ENCODE measurements at regions not wholly inside any gene's neighbourhood (a gene's known extent, or its start where the extent isn't known, plus 50 kb on each side); places are given as distances from the start of the nearest gene placed in this dataset.

DNA sequence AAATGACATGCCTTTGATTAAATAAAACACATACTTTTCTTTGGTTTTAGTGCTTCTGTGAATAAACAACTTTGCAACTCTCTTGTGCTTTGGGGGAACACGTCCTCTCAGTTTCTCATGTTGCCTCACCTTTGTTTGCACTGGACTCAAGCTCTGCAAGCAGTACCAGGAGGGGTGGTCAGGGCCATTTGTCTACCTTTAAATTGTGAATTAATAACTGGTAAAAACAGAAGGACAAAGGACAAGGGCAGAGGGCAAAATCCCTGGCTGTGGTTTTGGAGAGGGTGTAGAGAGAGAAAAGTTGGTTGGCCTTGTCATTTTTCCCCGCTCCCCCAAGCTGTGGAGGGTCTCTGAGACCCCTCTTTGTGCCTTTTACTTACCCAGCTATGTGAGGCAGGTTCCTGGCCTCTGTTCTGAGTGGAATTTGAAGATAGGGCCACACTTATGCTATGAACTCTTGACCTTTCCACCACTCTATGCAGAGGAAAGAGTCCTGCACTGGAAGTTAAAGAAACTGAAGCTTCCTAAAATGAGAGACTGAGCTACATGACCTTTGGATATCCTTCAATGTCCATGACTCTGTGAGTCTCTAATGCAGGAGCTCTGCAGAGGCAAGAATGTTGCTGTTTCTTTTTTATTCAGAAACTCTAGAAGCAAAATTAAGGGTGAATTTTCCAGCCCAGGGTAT, 55.1 kb upstream of the MOCS2 start:
- H3K36me3 ChIP-seq (replicated peaks in 1 of 2; ENCODE audit: control extremely low read depth in 1 of 2, control insufficient read depth in 1 of 2, extremely low read depth in 1 of 2, insufficient read depth in 2 of 2, low read length in 1 of 2) = no peaks in the 10 kb centered on the region
- H3K4me3 ChIP-seq (ENCODE audit: control extremely low read depth in 1 of 5, extremely low read depth in 1 of 5, insufficient read depth in 1 of 5, low read depth in 2 of 5, low read length in 4 of 5) = no peak overlapping the region
- H3K9ac ChIP-seq (ENCODE audit: low read length) = no peak overlapping the region
- no peaks in the 10 kb centered on the region for H3K9me3 Mint-ChIP-seq (ENCODE audit: insufficient read depth)
- intact Hi-C loops (cut with micrococcal nuclease) = no loop called here
- CTCF ChIA-PET = no interaction called here
- H3K4me1 Mint-ChIP-seq = no peaks in the 10 kb centered on the region
- no peak overlapping the region for H3K4me3 Mint-ChIP-seq
- H3K4me1 ChIP-seq (ENCODE audit: control insufficient read depth in 2 of 2, insufficient read depth in 2 of 2, low read length in 2 of 2) = no peaks in the 10 kb centered on the region
- no peaks in the 10 kb centered on the region for H3K79me2 ChIP-seq (ENCODE audit: control insufficient read depth, insufficient read depth, low read length)
- POLR2A ChIA-PET = no interaction called here
- peaks cover 0 to 2% (median 0%) of the 10 kb centered on the region in 4 experiments for H3K27me3 ChIP-seq (replicated peaks in 1 of 4; ENCODE audit: control extremely low read depth in 1 of 4, control insufficient read depth in 3 of 4, insufficient read depth in 4 of 4, low read length in 3 of 4)
- no peak overlapping the region for H3K27ac ChIP-seq (ENCODE audit: low read length in 2 of 2)
- DNase-seq (no peak), ATAC-seq (ENCODE audit: low read depth) (no peak)
- H4K20me1 ChIP-seq (ENCODE audit: control insufficient read depth, insufficient read depth, low read length, poor library complexity, severe bottlenecking) = no peaks in the 10 kb centered on the region
- H3K27ac Mint-ChIP-seq = no peak overlapping the region
- H3K27me3 Mint-ChIP-seq = peaks cover 11% of the 10 kb centered on the region
- H2AFZ ChIP-seq (ENCODE audit: insufficient read depth, low read depth, low read length, poor library complexity, severe bottlenecking) = no peak overlapping the region
- no peak overlapping the region for H3K4me2 ChIP-seq (replicated peaks; ENCODE audit: low read depth, low read length, poor library complexity, severe bottlenecking)
- TF ChIP-seq CTCF (IDR thresholded peaks at IDR 0.05) (no peak), EZH2 (IDR thresholded peaks at IDR 0.05; ENCODE audit: borderline replicate concordance, insufficient read depth, low read depth, low read length, poor library complexity, severe bottlenecking) (no peak)
- no peaks in the 10 kb centered on the region for H3K9me3 ChIP-seq (ENCODE audit: control extremely low read depth in 1 of 3, control insufficient read depth in 2 of 3, insufficient read depth in 1 of 3, low read length in 2 of 3)
- WGBS (ENCODE audit: insufficient coverage) = 100% methylated on average over 1 of the region's 2 CpGs

GRCh38 chr5:53165431-53166182, 56.0 kb upstream of the MOCS2 start:
- DNase-seq = no peak

More at GRCh38 chr5:53165431-53166182, 56.0 kb upstream of the MOCS2 start:
- H3K36me3 ChIP-seq (replicated peaks in 1 of 2; ENCODE audit: control extremely low read depth in 1 of 2, control insufficient read depth in 1 of 2, extremely low read depth in 1 of 2, insufficient read depth in 2 of 2, low read length in 1 of 2) = no peaks in the 10 kb centered on the region
- intact Hi-C loops (cut with micrococcal nuclease) = no loop called here
- POLR2A ChIA-PET = no interaction called here
- peaks cover 0 to 2% (median 0%) of the 10 kb centered on the region in 4 experiments for H3K27me3 ChIP-seq (replicated peaks in 1 of 4; ENCODE audit: control extremely low read depth in 1 of 4, control insufficient read depth in 3 of 4, insufficient read depth in 4 of 4, low read length in 3 of 4)
- H3K27ac ChIP-seq (ENCODE audit: low read length in 2 of 2) = no peak overlapping the region
- H4K20me1 ChIP-seq (ENCODE audit: control insufficient read depth, insufficient read depth, low read length, poor library complexity, severe bottlenecking) = no peaks in the 10 kb centered on the region
- no peak for ATAC-seq (ENCODE audit: low read depth)
- H2AFZ ChIP-seq (ENCODE audit: insufficient read depth, low read depth, low read length, poor library complexity, severe bottlenecking) = no peak overlapping the region
- Mint-ChIP-seq H3K4me1 (no peaks in the 10 kb centered on the region), H3K27ac (no peak overlapping the region), H3K4me3 (no peak overlapping the region), H3K9me3 (ENCODE audit: insufficient read depth) (no peaks in the 10 kb centered on the region), H3K27me3 (peaks cover 11% of the 10 kb centered on the region)
- no peak overlapping the region for H3K4me2 ChIP-seq (replicated peaks; ENCODE audit: low read depth, low read length, poor library complexity, severe bottlenecking)
- H3K9me3 ChIP-seq (ENCODE audit: control extremely low read depth in 1 of 3, control insufficient read depth in 2 of 3, insufficient read depth in 1 of 3, low read length in 2 of 3) = no peaks in the 10 kb centered on the region
- H3K4me3 ChIP-seq (ENCODE audit: control extremely low read depth in 1 of 5, extremely low read depth in 1 of 5, insufficient read depth in 1 of 5, low read depth in 2 of 5, low read length in 4 of 5) = no peak overlapping the region
- TF ChIP-seq EZH2 (IDR thresholded peaks at IDR 0.05; ENCODE audit: borderline replicate concordance, insufficient read depth, low read depth, low read length, poor library complexity, severe bottlenecking) (no peak), CTCF (IDR thresholded peaks at IDR 0.05) (no peak)
- H3K79me2 ChIP-seq (ENCODE audit: control insufficient read depth, insufficient read depth, low read length) = no peaks in the 10 kb centered on the region
- CTCF ChIA-PET = interaction anchor here (0.7 kb wide), 1 partner anchor 11 kb away, joined by 3 read pairs; no protein-coding TSS in a partner anchor
- no peaks in the 10 kb centered on the region for H3K4me1 ChIP-seq (ENCODE audit: control insufficient read depth in 2 of 2, insufficient read depth in 2 of 2, low read length in 2 of 2)
- 75% methylated on average over 1 of the region's 5 CpGs for WGBS (ENCODE audit: insufficient coverage)
- H3K9ac ChIP-seq (ENCODE audit: low read length) = no peak overlapping the region

Measured in B cell (primary cell).